GM23338 (cell line): ENCODE measurements at regions not wholly inside any gene's neighbourhood (a gene's known extent, or its start where the extent isn't known, plus 50 kb on each side); places are given as distances from the start of the nearest gene placed in this dataset.

ENCODE experiments used
- ATAC-seq: fragments of 200-7000 bp; cut with Tn5 transposase; 3 replicates; pipeline ENCODE4 v1.9.1; 2020
- DNase-seq: peaks from one replicate; pipeline ENCODE4 v3.0.0-alpha.2; 2015; ENCODE audit warnings: low spot score
- H2AFZ ChIP-seq: fragments of 200-600 bp; sonication (generic); 2 replicates; pipeline ENCODE4 v1.8.0; 2016; ENCODE audit warnings: antibody characterized with exemption, mild to moderate bottlenecking, moderate library complexity
- H3F3A ChIP-seq: fragments of 200-600 bp; sonication (generic); replicated peaks from 2 replicates; pipeline ENCODE4 v1.8.0; 2017; ENCODE audit warnings: antibody characterized with exemption, mixed run types, low read depth
- H3K27ac ChIP-seq: fragments of 200-600 bp; sonication (generic); 2 replicates; pipeline ENCODE4 v1.6.1; 2016; ENCODE audit warnings: low read depth
- H3K27me3 ChIP-seq: fragments of 200-600 bp; sonication (generic); 2 replicates; pipeline ENCODE4 v1.8.0; 2016; ENCODE audit warnings: mild to moderate bottlenecking, mixed run types, moderate library complexity; ENCODE audit not compliant: insufficient read depth
- H3K36me3 ChIP-seq: fragments of 200-600 bp; sonication (generic); 2 replicates; pipeline ENCODE4 v1.8.0; 2016; ENCODE audit warnings: mild to moderate bottlenecking; ENCODE audit not compliant: insufficient read depth
- H3K4me1 ChIP-seq: fragments of 200-600 bp; sonication (generic); 2 replicates; pipeline ENCODE4 v1.8.0; 2016; ENCODE audit warnings: mild to moderate bottlenecking, moderate library complexity; ENCODE audit not compliant: insufficient read depth
- H3K4me2 ChIP-seq: fragments of 200-600 bp; sonication (generic); 2 replicates; pipeline ENCODE4 v1.7.1; 2017; ENCODE audit warnings: mixed run types
- H3K4me3 ChIP-seq: fragments of 200-600 bp; sonication (generic); 2 replicates; pipeline ENCODE4 v1.6.1; 2016; ENCODE audit warnings: mixed run types
- H3K79me2 ChIP-seq: fragments of 200-600 bp; sonication (generic); replicated peaks from 2 replicates; pipeline ENCODE4 v1.8.0; 2017; ENCODE audit warnings: mild to moderate bottlenecking; ENCODE audit not compliant: insufficient read depth
- H3K9me2 ChIP-seq: fragments of 200-600 bp; sonication (generic); 2 replicates; pipeline ENCODE4 v1.8.0; 2017; ENCODE audit not compliant: insufficient read depth
- H4K20me1 ChIP-seq: fragments of 200-600 bp; sonication (generic); replicated peaks from 2 replicates; pipeline ENCODE4 v1.8.0; 2017; ENCODE audit warnings: mild to moderate bottlenecking; ENCODE audit not compliant: insufficient read depth
- H3K27ac Mint-ChIP-seq: 2 replicates; pipeline ENCODE4 v1.8.0; 2020; ENCODE audit warnings: inconsistent platforms, mild to moderate bottlenecking, moderate library complexity, mixed read lengths
- H3K27me3 Mint-ChIP-seq: 3 replicates; pipeline ENCODE4 v1.8.0; 2022; ENCODE audit warnings: low read depth, mild to moderate bottlenecking, moderate library complexity, mixed read lengths, inconsistent platforms; ENCODE audit not compliant: insufficient read depth, poor library complexity
- H3K36me3 Mint-ChIP-seq: 3 replicates; pipeline ENCODE4 v1.8.0; 2021; ENCODE audit warnings: low read depth, mild to moderate bottlenecking, inconsistent platforms, moderate library complexity, mixed read lengths
- H3K4me1 Mint-ChIP-seq: 3 replicates; pipeline ENCODE4 v1.8.0; 2020; ENCODE audit warnings: mild to moderate bottlenecking, inconsistent platforms, mixed read lengths
- H3K4me3 Mint-ChIP-seq: 3 replicates; pipeline ENCODE4 v1.8.0; 2021; ENCODE audit warnings: moderate library complexity, mild to moderate bottlenecking, inconsistent platforms, mixed read lengths
- H3K9me3 Mint-ChIP-seq: 3 replicates; pipeline ENCODE4 v1.8.0; 2020; ENCODE audit warnings: moderate library complexity, mild to moderate bottlenecking, inconsistent platforms, mixed read lengths
- EZH2 ChIP-seq: fragments of 200-600 bp; sonication (generic); IDR thresholded peaks from one replicate; pipeline ENCODE4 v1.8.0; 2017; ENCODE audit warnings: antibody characterized with exemption, mild to moderate bottlenecking, low read depth; ENCODE audit not compliant: unreplicated experiment
- EZH2phosphoT487 ChIP-seq: fragments of 200-600 bp; sonication (generic); IDR thresholded peaks from one replicate; pipeline ENCODE4 v1.8.1; 2018; ENCODE audit warnings: antibody characterized with exemption; ENCODE audit not compliant: unreplicated experiment
- NANOG ChIP-seq: IDR thresholded peaks from 2 replicates; pipeline ENCODE4 v1.6.1; 2016; ENCODE audit warnings: antibody characterized with exemption, borderline replicate concordance
- POLR2AphosphoS5 ChIP-seq: IDR thresholded peaks from 2 replicates; pipeline ENCODE4 v1.6.1; 2016; ENCODE audit warnings: antibody characterized with exemption, low read depth
- STAT1 ChIP-seq: IDR thresholded peaks from one replicate; pipeline ENCODE4 v1.6.1; 2016; ENCODE audit warnings: antibody characterized with exemption; ENCODE audit not compliant: unreplicated experiment
- ZNF114 ChIP-seq: fragments of 250-450 bp; sonication (Bioruptor Pico); IDR thresholded peaks from 2 replicates; pipeline ENCODE4 v1.5.0; 2020; ENCODE audit warnings: mild to moderate bottlenecking, moderate library complexity
- ZNF331 ChIP-seq: fragments of 250-450 bp; sonication (Bioruptor Pico); IDR thresholded peaks from 2 replicates; pipeline ENCODE4 v1.5.0; 2020; ENCODE audit warnings: low read depth, mild to moderate bottlenecking, moderate library complexity
- TF ChIP-seq, protein P1 (sequence below): fragments of 250-450 bp; sonication (Bioruptor Pico); IDR thresholded peaks from 2 replicates; pipeline ENCODE4 v1.5.0; 2020; ENCODE audit warnings: mild to moderate bottlenecking, moderate library complexity

GRCh38 chr4:71162386-71162785 is 168.9 kb downstream of the DCK start (continued):
- TF ChIP-seq STAT1, result no peak
- TF ChIP-seq, protein P1, sequence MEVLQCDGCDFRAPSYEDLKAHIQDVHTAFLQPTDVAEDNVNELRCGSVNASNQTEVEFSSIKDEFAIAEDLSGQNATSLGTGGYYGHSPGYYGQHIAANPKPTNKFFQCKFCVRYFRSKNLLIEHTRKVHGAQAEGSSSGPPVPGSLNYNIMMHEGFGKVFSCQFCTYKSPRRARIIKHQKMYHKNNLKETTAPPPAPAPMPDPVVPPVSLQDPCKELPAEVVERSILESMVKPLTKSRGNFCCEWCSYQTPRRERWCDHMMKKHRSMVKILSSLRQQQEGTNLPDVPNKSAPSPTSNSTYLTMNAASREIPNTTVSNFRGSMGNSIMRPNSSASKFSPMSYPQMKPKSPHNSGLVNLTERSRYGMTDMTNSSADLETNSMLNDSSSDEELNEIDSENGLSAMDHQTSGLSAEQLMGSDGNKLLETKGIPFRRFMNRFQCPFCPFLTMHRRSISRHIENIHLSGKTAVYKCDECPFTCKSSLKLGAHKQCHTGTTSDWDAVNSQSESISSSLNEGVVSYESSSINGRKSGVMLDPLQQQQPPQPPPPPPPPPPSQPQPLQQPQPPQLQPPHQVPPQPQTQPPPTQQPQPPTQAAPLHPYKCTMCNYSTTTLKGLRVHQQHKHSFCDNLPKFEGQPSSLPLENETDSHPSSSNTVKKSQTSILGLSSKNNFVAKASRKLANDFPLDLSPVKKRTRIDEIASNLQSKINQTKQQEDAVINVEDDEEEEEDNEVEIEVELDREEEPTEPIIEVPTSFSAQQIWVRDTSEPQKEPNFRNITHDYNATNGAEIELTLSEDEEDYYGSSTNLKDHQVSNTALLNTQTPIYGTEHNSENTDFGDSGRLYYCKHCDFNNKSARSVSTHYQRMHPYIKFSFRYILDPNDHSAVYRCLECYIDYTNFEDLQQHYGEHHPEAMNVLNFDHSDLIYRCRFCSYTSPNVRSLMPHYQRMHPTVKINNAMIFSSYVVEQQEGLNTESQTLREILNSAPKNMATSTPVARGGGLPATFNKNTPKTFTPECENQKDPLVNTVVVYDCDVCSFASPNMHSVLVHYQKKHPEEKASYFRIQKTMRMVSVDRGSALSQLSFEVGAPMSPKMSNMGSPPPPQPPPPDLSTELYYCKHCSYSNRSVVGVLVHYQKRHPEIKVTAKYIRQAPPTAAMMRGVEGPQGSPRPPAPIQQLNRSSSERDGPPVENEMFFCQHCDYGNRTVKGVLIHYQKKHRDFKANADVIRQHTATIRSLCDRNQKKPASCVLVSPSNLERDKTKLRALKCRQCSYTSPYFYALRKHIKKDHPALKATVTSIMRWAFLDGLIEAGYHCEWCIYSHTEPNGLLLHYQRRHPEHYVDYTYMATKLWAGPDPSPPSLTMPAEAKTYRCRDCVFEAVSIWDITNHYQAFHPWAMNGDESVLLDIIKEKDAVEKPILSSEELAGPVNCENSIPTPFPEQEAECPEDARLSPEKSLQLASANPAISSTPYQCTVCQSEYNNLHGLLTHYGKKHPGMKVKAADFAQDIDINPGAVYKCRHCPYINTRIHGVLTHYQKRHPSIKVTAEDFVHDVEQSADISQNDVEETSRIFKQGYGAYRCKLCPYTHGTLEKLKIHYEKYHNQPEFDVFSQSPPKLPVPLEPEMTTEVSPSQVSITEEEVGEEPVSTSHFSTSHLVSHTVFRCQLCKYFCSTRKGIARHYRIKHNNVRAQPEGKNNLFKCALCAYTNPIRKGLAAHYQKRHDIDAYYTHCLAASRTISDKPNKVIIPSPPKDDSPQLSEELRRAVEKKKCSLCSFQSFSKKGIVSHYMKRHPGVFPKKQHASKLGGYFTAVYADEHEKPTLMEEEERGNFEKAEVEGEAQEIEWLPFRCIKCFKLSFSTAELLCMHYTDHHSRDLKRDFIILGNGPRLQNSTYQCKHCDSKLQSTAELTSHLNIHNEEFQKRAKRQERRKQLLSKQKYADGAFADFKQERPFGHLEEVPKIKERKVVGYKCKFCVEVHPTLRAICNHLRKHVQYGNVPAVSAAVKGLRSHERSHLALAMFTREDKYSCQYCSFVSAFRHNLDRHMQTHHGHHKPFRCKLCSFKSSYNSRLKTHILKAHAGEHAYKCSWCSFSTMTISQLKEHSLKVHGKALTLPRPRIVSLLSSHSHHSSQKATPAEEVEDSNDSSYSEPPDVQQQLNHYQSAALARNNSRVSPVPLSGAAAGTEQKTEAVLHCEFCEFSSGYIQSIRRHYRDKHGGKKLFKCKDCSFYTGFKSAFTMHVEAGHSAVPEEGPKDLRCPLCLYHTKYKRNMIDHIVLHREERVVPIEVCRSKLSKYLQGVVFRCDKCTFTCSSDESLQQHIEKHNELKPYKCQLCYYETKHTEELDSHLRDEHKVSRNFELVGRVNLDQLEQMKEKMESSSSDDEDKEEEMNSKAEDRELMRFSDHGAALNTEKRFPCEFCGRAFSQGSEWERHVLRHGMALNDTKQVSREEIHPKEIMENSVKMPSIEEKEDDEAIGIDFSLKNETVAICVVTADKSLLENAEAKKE (CRISPR knock-in tag), result no peak

DNA sequence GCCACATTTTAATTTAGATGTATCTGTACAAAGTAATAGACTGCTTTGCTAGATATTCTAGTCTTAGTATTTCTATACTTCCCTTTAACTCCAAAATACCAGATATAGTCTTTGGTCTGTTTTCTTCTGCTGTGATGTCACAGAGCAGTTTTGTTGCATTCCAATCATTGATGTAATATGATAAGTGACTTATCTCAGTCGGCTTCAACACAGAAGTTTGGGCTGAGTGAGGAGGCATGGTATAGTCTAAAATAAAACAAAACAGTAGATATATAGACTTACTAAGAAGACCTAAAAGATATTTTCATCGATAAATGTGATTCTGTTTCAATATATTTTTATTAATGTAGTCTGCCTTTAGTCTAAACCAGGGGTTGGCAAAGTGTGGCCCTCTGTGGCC is 169.9 kb downstream of the DCK start:
- no peaks in the 10 kb centered on the region for H3K9me3 Mint-ChIP-seq
- H2AFZ ChIP-seq, result no peak overlapping the region
- H4K20me1 ChIP-seq, result no peaks in the 10 kb centered on the region
- no peak overlapping the region for H3K4me3 Mint-ChIP-seq
- no peak overlapping the region for H3K27ac Mint-ChIP-seq
- H3K79me2 ChIP-seq, result no peaks in the 10 kb centered on the region
- H3F3A ChIP-seq, result no peaks in the 10 kb centered on the region
- ATAC-seq, result no peak
- no peak overlapping the region for H3K4me2 ChIP-seq
- no peaks in the 10 kb centered on the region for H3K9me2 ChIP-seq
- no peaks in the 10 kb centered on the region for H3K27me3 Mint-ChIP-seq
- no peaks in the 10 kb centered on the region for H3K36me3 Mint-ChIP-seq
- no peaks in the 10 kb centered on the region for H3K36me3 ChIP-seq
- H3K27ac ChIP-seq, result no peak overlapping the region
- no peaks in the 10 kb centered on the region for H3K27me3 ChIP-seq
- H3K4me1 ChIP-seq, result peaks cover 5% of the 10 kb centered on the region; the same call in 1 of the 2 replicates
- no peak overlapping the region for H3K4me3 ChIP-seq
- H3K4me1 Mint-ChIP-seq, result no peaks in the 10 kb centered on the region
- DNase-seq, result no peak
- TF ChIP-seq ZNF114 (CRISPR knock-in tag), result no peak
- no peak for TF ChIP-seq STAT1
- no peak for TF ChIP-seq NANOG
- TF ChIP-seq EZH2, result no peak
- TF ChIP-seq EZH2phosphoT487, result no peak
- TF ChIP-seq, protein P1 (CRISPR knock-in tag), result no peak
- TF ChIP-seq ZNF331, result no peak
- TF ChIP-seq POLR2AphosphoS5, result no peak
